GM21390 (cell line): ENCODE measurements at regions not wholly inside any gene's neighbourhood (a gene's known extent, or its start where the extent isn't known, plus 50 kb on each side); places are given as distances from the start of the nearest gene placed in this dataset.
"Not testable (repeated sequence)": the region's sequence is repeated elsewhere in the genome, so short reads cannot be mapped to it uniquely, and the experiment has no call there.

Experiments used
- ATAC-seq: cut with Tn5 transposase; IDR thresholded peaks from one replicate; pipeline ENCODE4 v1.9.1; 2021; ENCODE audit not compliant: unreplicated experiment

GRCh38 chr4:9505341-9505740, 61.1 kb downstream of the DEFB131A start:
- ATAC-seq = not testable (repeated sequence)

DNA sequence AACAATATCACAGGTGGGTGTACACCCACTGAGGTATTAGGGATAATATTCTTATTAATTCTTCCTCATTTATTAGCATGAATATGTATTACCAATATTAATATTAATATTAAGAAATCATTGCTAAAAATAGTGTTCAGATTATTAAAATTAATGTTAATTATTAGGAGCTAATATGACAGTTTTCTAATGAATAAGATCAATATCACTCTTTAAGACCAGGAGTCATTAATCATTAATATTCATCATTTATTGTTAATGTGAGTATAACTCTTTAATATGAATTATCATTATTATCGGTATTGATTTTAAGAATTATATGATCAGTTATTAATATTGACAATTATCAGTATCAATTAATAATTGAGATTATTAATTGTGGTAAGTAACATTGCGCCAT, 62.5 kb downstream of the DEFB131A start:
- ATAC-seq = not testable (repeated sequence)

- not testable (repeated sequence) for ATAC-seq
Observed at GRCh38 chr4:9512941-9513340, 68.7 kb downstream of the DEFB131A start.

- ATAC-seq = not testable (repeated sequence)
Observed at GRCh38 chr4:9519631-9520030, 75.4 kb downstream of the DEFB131A start.

- ATAC-seq = not testable (repeated sequence)
Observed at GRCh38 chr4:9522903-9523302, 78.7 kb downstream of the DEFB131A start.

DNA sequence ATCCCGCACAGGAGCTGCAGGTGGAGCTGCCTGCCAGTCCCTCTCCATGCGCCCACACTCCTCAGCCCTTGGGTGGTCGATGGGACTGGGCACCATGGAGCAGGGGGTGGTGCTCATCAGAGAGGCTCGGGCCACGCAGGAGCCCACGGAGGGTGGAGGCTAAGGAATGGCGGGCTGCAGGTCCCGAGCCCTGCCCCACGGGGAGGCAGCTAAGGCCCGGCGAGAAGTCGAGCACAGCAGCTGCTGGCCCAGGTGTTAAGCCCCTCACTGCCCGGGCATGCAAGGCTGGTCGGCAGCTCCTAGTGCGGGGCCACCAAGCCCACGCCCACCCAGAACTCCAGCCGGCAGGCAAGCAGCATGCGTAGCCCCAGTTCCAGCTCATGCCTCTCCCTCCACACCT, 80.2 kb downstream of the DEFB131A start:
- not testable (repeated sequence) for ATAC-seq

GRCh38 chr4:9532134-9532862, 88.1 kb downstream of the DEFB131A start:
- not testable (repeated sequence) for ATAC-seq

DNA sequence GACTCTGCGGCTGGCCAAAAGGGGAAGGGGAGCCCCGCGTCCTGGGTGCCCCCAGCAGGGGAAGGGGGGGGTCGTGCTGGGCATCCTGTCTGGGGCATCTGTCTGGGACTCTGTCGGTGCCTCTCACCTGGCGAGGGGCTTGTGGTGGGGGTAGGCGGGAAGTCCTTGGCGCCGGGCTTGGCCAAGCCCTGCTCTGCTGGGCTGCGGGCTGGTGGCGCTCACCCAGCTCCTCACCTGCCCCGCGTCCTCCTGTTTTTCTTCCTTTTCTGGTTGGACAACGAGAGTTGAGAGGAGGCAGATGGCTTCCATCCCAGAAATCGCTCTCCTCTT, 88.6 kb downstream of the DEFB131A start:
- ATAC-seq = not testable (repeated sequence)

DNA sequence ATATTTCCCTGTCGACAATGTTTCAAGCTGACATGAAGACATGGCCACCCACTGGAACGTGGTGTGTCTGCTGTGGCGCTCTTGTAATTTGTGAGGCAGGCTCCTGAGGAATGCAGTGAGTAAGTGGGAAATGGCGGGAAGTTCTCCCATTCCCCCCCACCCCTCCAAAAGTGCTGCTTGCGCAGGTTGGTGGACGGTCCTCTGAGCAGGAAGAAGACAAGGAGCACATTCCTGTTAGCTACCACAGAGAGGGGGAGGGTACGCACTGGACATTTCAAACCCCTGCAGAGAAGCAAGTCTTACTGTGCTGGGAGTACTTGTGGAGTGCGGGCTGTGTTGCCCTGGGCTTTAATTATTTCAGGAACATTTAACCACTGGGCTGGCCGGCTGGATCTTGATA, 92.9 kb downstream of the DEFB131A start:
- ATAC-seq = not testable (repeated sequence)

- ATAC-seq = not testable (repeated sequence)
Observed at GRCh38 chr4:9539939-9540520, 95.8 kb downstream of the DEFB131A start.

GRCh38 chr4:9541388-9541915, 97.2 kb downstream of the DEFB131A start:
- ATAC-seq = not testable (repeated sequence)

GRCh38 chr4:9544851-9545250, 100.6 kb downstream of the DEFB131A start:
- ATAC-seq = not testable (repeated sequence)

DNA sequence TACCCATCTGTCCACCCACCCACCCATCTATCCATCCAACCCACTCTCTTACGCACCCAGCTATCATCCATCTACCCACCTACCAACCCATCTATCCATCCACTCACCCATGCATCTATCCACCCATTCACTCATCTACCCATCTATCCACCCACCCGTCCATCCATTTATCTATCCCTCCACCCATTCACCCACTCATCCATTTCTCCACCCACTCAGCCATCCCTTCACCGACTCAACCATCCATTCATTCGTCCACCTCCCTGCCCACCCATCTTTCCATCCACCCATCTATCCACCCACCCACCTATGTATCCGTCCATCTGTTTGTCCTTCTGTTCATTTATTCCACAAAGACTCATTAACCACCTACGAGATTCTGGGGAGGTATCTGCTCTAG, 103.3 kb downstream of the DEFB131A start:
- ATAC-seq = not testable (repeated sequence)

DNA sequence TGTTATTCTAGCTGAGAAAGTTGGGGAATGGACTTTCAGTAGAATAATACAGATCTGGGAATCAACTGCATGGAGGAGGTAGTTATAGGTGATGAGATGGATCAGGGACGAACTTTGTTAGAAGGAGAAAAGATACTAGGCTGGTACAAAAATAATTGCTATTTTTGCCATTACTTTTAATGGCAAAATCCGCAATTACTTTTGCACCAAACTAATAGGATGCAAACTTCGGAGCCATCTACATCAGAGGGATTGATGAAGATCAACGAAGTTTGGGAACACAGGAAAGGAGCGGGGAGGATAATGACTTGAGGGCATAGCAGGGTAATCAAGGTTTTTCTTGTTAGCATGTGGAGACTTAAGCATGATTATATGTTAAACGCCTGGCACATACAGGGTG, 111.9 kb downstream of the DEFB131A start:
- not testable (repeated sequence) for ATAC-seq

- not testable (repeated sequence) for ATAC-seq
Observed at GRCh38 chr4:9577869-9578268, 133.7 kb downstream of the DEFB131A start.

DNA sequence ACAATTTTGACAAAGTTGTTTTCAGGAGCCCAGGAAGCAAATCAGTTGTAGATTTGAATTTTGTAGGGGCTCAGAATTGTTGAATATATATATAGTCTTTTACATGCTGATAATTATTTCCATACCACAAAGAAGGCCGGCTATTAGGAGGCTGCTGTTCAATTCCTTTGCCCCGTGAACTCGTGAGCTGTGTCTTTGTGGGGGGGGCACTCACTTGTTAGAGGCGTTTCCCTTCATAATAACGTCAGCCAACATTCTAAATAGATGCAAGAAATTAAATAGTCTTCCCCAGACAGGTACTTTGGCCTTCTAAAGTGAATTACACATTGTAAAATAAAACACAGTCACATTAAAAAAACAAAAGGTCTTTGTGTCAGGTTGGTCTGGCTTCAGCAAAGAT, 138.7 kb downstream of the DEFB131A start:
- not testable (repeated sequence) for ATAC-seq

- ATAC-seq = no peak
Observed at GRCh38 chr4:9592010-9592409, 147.8 kb downstream of the DEFB131A start.

GRCh38 chr4:9594948-9595347, 150.7 kb downstream of the DEFB131A start:
- ATAC-seq = no peak

GRCh38 chr4:9595531-9595930, 151.3 kb downstream of the DEFB131A start:
- ATAC-seq = not testable (repeated sequence)

- no peak for ATAC-seq
Observed at GRCh38 chr4:9599266-9599665, 155.1 kb downstream of the DEFB131A start.

- ATAC-seq = no peak
Observed at GRCh38 chr4:9600246-9600645, 156.0 kb downstream of the DEFB131A start.

- no peak for ATAC-seq
Observed at GRCh38 chr4:9602389-9602914, 158.2 kb downstream of the DEFB131A start.
